Kidney tubule cell (primary cell): ENCODE measurements at regions not wholly inside any gene's neighbourhood (a gene's known extent, or its start where the extent isn't known, plus 50 kb on each side); places are given as distances from the start of the nearest gene placed in this dataset.
A peak's percentile ranks its signal among the peaks of the same experiment; 100 is the strongest.
"Not testable (repeated sequence)": the region's sequence is repeated elsewhere in the genome, so short reads cannot be mapped to it uniquely, and the experiment has no call there.

Source experiments
- DNase-seq: peaks from one replicate; pipeline ENCODE4 v3.0.0-alpha.2; 2018; ENCODE audit warnings: low spot score

DNA sequence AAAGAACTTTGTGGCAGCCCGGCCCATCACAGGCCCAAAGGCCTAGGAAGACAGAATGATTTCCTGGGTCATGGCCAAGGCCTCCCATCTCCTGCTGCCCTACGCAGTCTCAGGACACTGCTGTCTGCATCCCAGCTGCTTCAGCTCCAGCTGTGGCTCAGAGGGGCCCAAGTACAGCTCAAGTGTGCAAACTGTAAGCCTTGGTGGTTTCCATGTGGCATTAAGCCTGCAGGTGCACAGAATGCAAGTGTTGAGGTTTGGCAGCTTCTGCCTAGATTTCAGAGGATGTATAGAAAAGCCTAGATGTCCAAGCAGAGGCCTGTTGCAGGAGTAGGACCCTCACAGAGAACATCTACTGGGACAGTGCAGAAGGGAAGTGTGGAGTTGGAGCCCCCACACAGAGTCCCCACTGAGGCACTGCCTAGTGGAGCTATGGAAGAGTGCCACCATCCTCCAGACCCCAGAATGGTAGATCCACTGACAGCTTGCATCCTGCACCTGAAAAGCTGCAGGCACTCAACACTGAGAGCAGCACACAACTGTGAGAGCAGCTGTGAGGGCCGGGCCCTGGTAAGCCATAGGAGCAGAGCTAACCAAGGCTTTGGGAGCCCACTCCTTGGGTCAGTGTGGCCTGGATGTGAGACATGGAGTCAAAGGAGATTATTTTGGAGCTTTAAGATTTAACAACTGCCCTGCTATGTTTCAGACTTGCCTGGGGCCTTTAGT is 208.2 kb upstream of the CMC1 start:
- no peak for DNase-seq

DNA sequence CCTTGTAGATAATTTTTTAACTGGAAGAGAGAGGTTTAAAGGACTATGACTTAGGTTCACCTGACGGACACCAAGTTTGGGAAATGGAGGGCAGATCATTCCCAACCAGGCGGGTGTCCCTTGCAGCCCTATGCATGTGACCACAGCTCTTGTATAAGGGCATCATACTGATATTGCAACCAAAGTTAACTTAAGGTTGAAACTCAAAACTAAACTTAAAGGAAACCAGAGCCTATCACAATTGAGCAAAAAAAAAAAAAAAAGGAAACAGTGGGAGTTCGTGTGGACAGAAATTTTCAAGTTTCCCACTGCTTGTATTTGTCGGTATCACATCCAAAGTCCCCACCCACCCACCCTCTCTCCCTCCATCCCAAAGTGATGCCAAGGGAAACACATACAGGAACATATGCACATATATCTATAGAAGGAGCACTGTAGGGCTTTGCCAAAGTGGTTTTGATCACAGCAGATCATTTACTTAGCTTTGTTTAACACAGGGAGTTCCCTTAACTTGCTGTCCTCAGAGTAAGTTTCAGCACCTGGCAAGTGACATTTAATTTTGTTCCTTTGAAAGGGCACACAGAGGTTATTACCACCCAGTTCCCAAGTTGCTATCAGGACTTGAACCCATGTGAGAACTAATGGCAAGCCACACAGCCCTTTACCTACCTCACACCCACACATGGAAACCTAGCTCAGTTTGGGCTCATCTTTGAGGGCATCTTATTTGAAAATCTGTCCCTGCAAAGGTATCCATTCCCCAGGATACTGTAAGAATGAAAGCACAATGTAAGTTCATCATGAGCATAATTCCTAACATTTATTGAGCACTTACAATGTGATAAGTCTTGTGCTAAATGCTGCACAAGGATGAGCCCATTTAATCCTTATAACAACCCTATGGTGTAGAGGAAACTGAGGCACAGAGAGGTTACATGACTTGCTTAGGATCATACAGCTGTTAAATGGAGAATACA is 204.5 kb upstream of the CMC1 start:
- DNase-seq, result no peak

DNA sequence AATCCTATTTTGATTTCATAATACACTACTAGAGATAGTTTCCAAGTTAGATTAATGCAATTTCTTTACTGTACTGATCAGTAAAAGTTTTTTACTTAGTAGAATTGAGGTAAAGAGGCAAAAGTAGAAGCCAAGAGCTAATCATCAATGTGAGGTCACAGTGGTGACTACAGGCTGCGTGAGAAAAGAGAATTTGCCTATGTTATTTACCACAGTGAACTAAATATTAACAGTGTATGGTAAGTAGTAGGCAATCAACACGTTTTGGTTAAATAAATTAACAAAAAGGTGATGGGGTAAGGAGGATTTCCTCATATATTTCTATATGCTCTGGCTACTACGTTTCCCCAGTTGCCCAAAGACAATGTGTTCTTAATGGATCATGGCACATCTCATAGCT is 202.2 kb upstream of the CMC1 start:
- DNase-seq, result no peak

DNA sequence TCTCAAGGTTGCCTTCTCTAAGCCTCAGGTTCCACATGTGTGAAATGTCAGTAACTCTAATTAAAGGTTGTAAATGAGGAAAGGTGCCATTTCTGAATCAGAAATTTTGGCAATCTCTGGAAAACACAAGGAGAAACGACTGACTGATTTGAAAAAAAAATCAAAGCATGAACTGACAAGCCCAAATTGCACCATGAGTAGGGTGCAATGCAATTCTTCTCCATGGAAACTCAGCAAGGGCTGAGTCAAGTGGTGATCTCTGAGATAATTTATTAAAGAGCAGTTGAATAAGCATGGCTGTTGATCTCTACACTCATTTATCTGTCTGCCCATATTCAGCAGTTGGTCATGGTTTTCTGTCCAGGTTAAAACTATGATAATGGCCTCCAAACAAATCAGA is 201.6 kb upstream of the CMC1 start:
- DNase-seq, result no peak

DNA sequence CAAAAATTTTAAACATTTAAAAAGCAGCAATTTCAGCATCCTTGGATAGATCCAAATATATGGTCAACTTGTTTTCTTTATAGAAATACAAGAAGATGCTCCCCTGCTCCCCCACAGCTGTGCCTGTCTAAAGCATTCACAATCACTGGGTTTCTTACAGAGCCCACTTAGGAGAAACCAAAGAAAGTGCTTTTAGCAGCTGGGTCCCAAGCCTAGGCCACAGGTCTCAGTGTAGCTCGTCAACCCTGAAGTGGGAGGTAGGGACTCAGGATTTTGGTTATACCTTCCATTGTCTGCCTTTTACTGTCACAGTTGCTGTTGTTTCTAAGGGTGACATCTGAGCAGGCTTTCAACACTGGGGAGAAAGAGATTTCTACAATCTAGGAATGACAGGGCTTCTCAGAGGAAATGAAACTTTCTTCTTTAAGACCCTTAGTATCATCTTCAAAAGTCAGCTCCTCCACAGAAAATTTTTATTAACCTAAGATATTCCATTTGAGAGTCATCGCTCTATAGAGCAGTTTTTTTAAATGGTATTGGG is 199.3 kb upstream of the CMC1 start:
- DNase-seq, result no peak

DNA sequence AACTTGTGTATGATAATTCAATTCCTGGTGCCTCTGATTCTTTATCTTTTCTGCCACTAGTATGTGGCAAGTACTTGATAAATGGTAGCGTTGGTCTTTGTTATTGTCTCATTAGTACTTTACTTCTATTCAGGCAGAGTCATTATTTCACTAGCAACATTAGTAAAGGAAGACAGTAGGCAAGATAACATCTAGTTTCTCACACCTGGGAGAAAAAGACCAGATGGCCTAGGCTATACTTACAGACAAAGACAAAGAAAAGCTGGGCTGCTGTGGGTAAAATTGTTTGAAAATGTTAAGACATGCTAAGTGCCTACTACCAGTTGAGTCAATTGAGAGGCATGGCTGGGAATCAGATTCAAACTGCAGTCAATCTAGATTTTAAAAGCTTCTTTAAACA is 198.7 kb upstream of the CMC1 start:
- no peak for DNase-seq

DNA sequence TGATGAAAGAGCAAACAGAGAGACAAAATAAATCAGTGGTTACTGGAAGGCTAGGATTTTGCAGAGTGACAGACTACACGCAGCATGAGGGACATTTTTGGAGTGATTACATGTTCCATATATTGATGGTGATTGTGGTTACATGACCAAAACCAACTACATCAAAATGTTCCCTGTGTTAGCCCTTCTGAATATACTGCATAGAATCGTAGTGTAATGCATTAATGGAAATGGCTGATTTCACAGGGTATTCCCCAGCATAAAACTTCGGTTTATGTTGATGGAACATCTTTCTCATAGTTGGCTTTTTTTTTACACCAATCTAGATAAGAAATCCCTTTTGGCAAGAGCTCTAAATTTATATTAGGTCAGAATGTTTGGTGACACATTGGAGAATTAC is 191.3 kb upstream of the CMC1 start:
- no peak for DNase-seq

DNA sequence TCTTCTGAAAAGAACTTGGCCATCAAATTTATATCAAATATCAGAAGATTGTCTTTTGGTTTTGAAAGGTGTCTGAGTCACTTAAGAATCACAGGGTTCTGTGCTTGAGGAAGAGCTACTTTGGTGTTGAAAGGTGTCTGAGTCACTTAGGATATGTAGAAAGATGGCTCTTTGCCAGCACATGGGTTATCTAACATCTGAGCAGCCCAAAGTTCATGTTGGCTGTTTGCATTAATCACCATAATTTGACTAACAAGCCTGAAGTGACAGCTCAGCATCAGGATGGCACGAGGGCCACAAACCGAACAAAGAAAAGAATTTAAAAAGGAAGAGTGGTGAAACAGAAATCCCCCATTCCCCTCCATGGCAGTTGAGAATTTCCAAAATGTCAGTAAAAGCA is 190.5 kb upstream of the CMC1 start:
- peak; percentile 87 for DNase-seq

DNA sequence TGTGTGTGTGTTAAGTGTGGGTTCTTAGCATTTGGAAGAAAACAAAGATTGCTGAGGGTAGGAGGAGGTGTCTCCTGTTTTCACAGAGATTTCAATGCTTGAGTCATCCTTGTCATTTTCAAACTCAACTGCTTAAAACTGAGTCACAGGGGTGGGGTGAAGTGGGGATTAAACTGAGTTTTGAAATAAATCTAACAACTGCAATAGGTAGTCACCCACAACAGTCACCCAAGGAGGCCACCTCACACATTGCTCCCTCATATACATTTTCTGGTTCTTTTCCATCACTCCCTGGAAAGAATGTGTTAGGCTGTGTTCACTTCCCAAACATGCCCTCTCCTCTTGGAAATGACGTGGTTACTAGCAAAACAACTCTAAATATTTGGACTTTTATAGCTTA is 187.7 kb upstream of the CMC1 start:
- DNase-seq, result peak; percentile 63

DNA sequence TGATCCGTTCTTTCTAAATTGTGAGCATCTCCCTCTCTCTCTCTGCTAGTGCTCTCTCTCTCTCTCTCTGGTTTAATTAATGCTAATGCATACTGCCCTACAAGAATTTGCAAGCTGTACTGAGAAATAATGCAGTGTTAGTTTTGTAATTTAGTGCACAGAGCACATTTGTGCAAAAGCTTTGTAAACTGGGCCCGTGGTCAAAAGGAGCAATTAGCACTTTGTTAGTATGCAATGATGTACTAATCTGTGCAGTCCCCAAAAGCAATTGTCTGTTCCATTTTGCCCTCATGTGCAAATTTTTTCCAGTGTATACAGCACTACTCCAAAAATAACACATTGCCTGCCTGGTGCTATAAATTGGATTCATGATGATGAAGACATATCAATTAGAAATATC is 184.6 kb upstream of the CMC1 start:
- DNase-seq, result no peak

DNA sequence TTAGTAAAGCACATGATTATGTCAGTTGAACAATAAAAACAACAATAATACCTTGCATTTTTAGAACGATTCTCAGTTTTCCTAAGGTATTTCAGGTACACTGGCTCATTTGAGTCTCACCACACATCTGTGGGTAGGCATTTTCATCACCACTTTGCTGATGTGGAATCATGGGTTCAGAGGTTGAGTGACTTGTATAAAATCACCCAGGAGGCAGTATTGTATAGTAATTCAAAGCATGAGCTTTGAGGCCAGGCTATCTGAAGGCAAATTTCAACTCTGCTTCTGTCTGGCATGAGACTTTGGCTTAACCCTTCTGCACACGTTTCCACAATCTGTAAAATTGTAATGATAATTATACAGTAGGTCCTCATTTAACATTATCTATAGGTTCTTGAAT is 183.9 kb upstream of the CMC1 start:
- no peak for DNase-seq

DNA sequence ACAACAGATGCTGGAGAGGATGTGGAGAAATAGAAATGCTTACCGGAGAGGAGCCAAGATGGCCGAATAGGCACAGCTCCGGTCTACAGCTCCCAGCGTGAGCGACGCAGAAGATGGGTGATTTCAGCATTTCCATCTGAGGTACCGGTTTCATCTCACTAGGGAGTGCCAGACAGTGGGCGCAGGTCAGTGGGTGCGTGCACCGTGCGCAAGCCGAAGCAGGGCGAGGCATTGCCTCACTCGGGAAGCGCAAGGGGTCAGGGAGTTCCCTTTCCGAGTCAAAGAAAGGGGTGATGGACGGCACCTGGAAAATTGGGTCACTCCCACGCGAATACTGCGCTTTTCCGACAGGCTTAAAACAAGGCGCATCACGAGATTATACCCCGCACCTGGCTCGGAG is 182.2 kb upstream of the CMC1 start:
- DNase-seq, result not testable (repeated sequence)

DNA sequence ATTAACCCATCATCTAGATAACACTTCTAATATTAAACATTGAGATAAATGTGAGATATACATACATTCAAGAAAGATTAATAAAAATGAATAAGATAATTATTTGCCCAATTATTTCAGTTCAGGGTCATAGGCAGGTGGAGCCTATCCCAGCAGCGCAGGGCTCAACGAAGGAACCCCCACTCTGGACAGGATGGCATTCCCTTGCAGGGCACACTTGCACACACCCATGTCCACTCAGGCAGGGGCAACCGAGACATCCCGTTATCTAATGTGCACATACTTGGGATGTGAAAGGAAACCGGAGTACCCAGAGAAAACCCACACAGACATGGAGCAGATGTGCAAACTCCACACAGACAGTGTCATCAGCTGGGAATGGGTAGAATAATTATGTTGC is 175.4 kb upstream of the CMC1 start:
- DNase-seq, result no peak

DNA sequence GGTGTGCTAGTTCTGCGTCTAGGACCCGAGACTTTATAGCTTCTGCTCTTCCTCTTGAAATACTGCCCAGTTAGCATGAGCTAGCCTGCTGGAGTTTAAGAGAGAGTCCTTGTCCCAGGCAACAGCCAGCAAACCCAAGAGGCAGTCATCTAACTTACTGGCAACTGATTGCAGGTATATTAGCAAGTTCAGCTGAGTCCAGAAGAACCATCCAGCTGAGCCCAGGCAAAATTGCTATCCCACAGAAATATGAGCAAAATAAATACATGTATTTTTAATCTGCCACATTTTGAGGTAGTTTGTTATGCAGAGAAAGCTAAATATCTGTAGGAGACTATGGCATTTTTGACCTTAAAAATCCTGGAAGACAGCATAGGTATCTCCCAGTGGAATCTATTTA is 174.4 kb upstream of the CMC1 start:
- no peak for DNase-seq

DNA sequence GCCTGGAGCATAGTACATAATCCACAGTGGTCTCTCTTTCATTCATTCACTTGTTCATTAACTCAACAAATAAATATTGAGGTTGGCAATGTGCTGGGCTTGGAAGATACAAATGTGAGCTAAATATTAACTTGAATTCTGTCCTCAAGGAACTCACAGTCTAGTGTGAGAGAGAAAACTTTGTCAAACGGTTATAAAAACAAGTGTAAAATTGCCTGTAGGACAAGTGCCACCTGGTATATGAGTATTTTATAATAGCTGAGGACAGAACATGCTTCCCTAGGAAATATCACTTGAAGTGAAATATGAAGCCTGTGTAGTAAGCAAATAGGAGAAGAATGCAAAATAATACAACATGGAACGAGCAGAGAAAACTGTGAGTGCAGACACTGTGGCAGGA is 173.1 kb upstream of the CMC1 start:
- no peak for DNase-seq

DNA sequence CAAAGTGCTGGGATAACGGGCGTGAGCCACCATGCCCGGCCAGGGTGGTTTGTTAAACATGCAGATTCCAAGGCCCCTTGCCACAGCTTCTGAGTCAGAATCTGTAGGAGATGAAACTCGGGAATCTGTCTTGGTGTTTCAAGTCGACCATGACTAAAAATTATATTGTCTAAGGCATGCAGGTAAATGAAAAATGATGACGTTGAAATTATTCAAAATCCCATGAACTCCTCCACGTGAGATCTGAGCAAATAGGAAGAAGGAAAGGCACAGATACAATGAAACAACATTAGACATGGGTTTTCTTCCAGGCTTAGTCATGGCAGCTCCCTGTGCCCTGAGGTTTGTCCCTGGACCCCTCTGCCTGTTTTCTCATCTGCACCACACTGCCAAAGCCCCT is 172.0 kb upstream of the CMC1 start:
- DNase-seq, result no peak

DNA sequence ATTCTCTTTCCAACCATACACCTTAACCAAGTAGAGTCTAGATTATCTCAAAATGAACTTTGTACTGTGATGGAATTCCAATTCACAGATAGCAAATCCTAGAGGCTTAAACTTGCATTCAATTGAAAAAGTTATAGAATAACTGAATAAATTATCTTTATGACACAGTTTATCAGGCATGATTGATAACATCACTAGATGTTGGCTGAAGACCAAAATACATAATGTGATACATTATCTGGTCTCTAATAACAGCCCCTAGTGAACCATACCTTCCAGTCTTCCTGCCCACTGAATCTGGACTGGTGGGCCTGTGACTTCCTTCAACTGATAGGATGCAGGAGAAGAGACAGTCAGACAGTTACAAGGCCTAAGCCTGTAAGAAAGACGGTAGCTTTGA is 165.2 kb upstream of the CMC1 start:
- DNase-seq, result no peak

DNA sequence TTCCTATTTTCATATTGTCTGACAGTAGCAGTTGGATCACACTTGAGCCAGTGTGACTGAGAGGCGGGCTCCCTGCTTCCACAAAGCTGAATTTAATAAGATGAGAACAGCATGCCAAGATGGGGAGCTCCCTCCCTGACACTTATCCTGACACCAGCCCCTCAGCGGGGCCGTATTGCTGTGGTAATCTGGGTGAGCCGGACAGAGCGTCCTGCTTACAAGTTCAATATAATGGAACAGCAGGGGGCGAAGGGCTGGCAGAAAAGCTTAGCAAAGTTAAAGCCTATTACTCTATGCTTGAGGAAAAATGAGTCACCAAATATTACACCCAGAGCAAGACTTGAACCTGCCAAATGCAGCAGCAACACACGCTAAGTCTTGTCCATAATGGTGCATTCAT is 163.8 kb upstream of the CMC1 start:
- DNase-seq, result peak; percentile 15

DNA sequence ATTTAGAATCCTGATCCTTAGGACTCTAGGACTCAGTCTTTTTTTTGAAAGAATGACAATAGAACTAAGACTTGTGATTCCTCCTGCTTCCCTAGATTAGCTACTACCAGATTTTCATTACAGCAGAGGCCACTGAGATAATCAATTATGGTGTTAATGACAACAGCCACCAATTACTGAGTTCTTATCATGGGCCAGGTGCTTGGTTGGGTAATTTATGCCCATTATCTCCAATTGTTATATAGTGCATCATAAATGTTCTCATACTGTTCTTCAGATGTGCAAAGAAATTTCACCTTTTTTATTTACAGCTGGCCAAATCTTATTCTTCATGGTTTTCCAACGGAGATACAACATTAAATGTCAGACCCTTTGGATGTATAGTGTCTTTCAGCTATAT is 162.9 kb upstream of the CMC1 start:
- no peak for DNase-seq

DNA sequence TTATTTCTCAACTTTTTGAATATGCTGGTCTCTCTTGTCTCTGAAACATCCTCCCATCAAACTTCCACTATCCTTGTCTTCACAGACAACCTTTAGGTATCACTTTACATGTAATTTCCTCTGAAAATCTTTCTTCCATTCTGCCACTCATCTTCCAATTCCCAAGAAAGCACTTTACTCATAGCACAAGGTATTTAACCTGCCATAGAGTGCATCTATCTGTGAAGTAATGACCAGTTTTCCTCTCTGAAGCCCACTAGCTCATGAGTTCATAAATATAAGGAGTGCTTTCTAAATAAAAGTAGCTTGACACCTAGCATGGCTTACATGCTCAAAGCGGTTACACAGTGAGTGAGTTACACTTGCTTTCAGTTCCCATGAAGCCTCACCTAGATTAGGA is 160.7 kb upstream of the CMC1 start:
- no peak for DNase-seq

DNA sequence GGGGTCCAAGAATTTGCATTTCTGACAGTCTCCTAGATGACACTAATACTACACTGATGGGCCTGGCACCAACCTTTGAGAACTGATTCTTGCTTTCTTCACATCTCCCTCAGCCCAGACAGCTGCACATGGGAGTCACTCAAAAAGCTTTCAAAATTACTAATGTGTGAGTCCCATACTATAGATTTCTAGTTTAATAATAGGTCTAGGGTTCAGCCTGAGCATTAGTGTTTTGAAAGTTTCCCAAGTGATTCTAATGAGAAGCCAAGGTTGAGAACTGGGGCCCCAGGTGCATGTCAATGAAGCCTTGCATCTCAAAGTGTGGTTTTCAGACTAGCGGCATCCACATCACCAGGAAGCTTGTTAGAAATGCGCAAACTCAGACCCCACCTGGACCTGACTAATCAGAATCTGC is 159.9 kb upstream of the CMC1 start:
- DNase-seq, result no peak

DNA sequence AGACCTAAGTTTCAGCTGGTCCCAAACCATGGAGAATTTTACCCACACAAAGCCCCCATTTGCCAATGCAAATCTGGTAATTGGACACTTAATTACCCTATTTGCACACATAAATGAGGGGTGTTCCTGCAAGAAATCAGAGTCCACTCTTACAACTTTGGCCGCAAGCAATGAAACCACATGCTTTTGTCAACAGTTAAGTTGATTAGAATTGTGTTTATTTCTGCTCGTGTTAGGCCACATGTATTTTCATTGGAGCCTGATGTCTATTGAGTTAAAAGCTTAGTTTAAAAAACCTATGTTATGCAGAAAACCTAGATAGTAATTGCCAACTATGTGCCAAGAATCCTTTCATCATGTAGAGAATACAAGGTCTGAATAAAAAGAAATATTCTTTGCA is 153.8 kb upstream of the CMC1 start:
- DNase-seq, result no peak

DNA sequence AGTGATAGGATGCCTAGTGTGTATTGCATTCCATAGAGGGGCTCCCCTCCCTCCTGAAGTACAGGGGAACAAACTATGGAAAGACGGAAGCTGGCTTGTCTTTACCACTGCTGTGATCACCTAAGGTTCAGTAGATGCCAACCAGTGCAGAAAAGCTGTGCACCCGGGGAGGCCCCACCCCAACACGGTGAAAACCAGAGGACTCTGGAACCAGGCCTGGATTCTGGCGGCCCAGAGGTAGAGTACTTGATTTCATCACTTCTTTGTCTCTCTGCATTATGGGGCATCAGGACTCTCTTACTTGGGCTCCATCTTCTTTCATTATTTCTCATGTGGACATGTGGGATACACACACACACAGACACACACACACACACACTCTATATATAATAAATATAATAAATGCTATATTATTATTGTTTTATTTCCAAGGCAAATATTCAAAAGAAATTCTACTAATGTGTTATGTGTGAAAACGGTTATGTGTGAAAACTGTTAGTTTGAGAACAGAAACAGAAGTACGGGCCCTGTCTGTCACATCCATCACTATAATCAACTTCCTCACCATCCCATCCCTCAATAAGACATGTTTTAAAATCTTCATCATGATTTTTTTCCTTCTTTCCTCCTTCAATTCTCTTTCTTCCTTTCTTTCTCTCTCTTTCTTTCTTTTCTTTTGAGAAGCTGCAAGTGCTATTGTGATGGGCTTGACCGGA is 152.4 kb upstream of the CMC1 start:
- no peak for DNase-seq
